OCI-LY1 (cell line): ENCODE measurements at regions not wholly inside any gene's neighbourhood (a gene's known extent, or its start where the extent isn't known, plus 50 kb on each side); places are given as distances from the start of the nearest gene placed in this dataset.

ENCODE experiments used
- EZH2 ChIP-seq: fragments of 200-600 bp; sonication (generic), shearing (Covaris generic); IDR thresholded peaks from 2 replicates; pipeline ENCODE4 v1.8.0; 2017; ENCODE audit warnings: borderline replicate concordance, mixed run types, mild to moderate bottlenecking, antibody characterized with exemption, low read length, moderate library complexity, mixed read lengths
- TF ChIP-seq, protein P1 (sequence below): fragments of 200-600 bp; sonication (generic), shearing (Covaris generic); IDR thresholded peaks from 2 replicates; pipeline ENCODE4 v1.5.1; 2017; ENCODE audit warnings: mild to moderate bottlenecking, antibody characterized with exemption, low read length, moderate library complexity, mixed read lengths

DNA sequence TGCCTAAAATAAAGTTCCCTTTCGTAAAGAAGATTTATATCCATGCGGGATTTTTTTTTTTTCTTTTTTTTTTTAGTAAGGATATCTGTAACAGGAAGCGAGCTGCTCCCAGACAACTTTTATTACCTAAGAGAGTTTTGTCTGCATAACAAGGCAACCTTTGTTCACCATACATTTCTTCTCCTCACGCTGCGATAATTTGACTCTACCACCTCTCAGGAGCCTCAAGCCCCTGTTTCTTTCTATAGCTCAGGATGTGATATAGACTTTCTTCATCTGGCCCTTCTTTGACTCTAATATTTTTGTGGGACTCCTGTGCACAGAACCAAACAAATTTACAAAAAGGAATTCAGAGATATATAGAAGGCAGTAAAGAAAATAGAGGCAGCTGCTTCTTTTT, 1053.7 kb upstream of the SPRY2 start:
- TF ChIP-seq, protein P1, sequence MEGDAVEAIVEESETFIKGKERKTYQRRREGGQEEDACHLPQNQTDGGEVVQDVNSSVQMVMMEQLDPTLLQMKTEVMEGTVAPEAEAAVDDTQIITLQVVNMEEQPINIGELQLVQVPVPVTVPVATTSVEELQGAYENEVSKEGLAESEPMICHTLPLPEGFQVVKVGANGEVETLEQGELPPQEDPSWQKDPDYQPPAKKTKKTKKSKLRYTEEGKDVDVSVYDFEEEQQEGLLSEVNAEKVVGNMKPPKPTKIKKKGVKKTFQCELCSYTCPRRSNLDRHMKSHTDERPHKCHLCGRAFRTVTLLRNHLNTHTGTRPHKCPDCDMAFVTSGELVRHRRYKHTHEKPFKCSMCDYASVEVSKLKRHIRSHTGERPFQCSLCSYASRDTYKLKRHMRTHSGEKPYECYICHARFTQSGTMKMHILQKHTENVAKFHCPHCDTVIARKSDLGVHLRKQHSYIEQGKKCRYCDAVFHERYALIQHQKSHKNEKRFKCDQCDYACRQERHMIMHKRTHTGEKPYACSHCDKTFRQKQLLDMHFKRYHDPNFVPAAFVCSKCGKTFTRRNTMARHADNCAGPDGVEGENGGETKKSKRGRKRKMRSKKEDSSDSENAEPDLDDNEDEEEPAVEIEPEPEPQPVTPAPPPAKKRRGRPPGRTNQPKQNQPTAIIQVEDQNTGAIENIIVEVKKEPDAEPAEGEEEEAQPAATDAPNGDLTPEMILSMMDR = no peak
- TF ChIP-seq EZH2 = no peak
